HG02852 (cell line): ENCODE measurements at regions not wholly inside any gene's neighbourhood (a gene's known extent, or its start where the extent isn't known, plus 50 kb on each side); places are given as distances from the start of the nearest gene placed in this dataset.
A peak's percentile ranks its signal among the peaks of the same experiment; 100 is the strongest.
"Not testable (repeated sequence)": the region's sequence is repeated elsewhere in the genome, so short reads cannot be mapped to it uniquely, and the experiment has no call there.

Source experiments
- ATAC-seq: cut with Tn5 transposase; IDR thresholded peaks from one replicate; pipeline ENCODE4 v1.9.1; 2021; ENCODE audit warnings: mild to moderate bottlenecking, moderate library complexity; ENCODE audit not compliant: unreplicated experiment

DNA sequence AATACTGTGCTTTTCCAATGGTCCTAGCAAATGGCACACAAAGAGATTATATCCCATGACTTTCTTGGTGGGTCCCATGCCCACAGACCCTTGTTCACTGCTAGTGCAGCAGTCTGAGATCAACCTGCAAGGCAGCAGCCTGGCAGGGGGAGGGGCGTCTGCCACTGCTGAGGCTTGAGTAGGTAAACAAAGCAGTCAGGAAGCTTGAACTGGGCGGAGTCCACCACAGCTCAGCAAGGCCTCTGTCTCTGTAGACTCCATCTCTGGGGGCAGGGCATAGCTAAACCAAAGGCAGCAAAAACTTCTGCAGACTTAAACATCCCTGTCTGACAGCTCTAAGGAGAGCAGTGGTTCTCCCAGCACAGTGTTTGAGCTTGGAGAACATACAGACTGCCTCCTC is 82.9 kb downstream of the ZNF737 start:
- no peak for ATAC-seq

DNA sequence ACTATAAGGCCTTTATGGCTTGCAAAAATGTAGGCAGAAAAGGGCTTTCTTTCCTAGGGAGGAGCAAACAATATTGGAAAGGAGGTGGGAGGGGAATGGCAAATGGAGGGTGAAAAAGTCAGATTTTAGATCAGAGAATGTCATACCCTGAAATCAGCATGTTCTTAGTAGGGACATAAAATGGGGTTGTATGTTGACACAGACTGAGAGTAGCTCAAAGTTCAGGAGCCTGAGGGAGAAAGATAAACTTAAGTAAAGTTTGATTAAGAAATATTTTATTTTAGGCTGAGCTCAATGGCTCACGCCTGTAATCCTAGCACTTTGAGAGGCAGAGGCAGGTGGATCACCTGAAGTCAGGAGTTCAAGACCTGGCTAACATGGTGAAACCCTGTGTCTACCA is 83.8 kb downstream of the ZNF737 start:
- ATAC-seq: no peak

- ATAC-seq: no peak
Measured at GRCh38 chr19:20479483-20479882, 86.1 kb downstream of the ZNF737 start.

GRCh38 chr19:20478936-20479335 is 86.6 kb downstream of the ZNF737 start:
- ATAC-seq: no peak

GRCh38 chr19:20472854-20473253 is 92.7 kb downstream of the ZNF737 start:
- no peak for ATAC-seq

DNA sequence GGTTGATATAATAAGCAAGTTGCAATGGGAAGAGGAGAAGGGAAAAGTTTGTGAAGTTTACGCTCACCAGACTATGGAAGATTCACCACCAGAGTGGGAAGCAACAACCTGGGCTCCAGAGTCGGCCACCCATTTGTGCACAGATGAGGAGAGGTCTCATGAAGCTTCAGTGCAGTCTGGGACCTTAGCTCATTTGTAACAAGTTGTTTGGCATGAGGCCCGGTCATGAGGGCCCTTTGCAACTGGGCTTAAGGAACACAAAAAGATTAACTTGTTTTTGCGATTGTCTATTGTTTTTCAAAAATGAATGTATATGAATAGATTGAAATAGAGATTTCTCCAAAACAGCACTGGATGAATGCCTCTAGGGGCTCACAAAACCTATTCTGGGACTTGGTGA is 94.2 kb downstream of the ZNF737 start:
- ATAC-seq: no peak

- no peak for ATAC-seq
Measured at GRCh38 chr19:20470345-20471135, 95.0 kb downstream of the ZNF737 start.

GRCh38 chr19:20466638-20466990 is 99.0 kb downstream of the ZNF737 start:
- not testable (repeated sequence) for ATAC-seq

- ATAC-seq: not testable (repeated sequence)
Measured at GRCh38 chr19:20465922-20466637, 99.5 kb downstream of the ZNF737 start.

DNA sequence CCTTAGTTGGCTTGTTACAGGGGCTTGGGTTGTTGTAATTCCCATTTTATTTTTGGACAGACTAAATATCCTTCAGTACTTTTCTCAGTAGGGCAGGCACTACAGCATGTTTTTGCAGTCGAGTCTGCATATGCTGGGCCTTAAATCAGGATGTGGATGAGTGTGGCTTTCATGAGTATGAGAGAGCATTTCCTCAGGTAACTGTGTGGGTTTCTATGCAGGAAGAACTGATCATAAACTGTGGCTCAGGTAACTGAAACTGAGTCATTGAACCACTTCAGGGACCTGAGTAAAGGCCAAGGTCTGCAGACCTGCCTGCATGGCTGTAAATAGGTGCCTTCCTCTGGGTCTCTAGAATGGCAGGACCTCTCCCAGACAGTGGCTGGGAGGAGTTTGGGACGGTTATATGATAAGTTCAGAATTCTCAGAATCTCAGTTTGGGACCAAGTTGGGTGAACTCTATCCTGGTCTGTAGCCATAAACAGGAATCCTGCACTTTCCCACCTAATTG is 112.1 kb downstream of the ZNF737 start:
- no peak for ATAC-seq

- ATAC-seq: no peak
Measured at GRCh38 chr19:20444202-20444885, 121.2 kb downstream of the ZNF737 start.

DNA sequence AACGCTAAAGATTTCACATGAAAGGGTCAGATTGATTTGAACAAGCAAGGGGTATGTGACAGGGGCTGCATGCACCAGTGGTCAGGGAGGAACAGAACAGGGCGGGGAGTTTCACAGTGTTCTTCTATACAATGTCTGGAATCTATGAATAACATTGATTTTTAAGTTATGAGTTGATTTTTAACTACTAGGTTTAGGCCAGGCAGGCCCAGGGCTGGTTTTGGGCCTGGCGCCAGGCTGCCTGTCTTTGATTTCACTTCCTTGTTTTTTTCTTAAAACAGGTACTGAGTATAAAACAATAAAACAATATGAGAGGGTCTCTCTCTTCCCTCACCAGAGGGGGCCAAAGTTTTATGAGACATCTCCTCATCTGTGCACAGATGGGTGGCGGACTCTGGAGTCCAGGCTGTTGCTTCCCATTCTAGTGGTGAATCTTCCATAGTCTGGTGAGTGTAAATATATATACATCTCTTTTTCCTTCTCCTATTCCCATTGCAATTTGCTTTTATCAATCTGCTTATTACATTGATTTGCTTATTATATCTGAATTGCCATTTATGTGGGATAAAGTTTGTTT is 133.2 kb downstream of the ZNF737 start:
- ATAC-seq: not testable (repeated sequence)

- ATAC-seq: no peak
Measured at GRCh38 chr19:20431826-20432225, 133.8 kb downstream of the ZNF737 start.

- peak; percentile 6 for ATAC-seq
Measured at GRCh38 chr19:20423381-20424197, 142.0 kb downstream of the ZNF737 start.

DNA sequence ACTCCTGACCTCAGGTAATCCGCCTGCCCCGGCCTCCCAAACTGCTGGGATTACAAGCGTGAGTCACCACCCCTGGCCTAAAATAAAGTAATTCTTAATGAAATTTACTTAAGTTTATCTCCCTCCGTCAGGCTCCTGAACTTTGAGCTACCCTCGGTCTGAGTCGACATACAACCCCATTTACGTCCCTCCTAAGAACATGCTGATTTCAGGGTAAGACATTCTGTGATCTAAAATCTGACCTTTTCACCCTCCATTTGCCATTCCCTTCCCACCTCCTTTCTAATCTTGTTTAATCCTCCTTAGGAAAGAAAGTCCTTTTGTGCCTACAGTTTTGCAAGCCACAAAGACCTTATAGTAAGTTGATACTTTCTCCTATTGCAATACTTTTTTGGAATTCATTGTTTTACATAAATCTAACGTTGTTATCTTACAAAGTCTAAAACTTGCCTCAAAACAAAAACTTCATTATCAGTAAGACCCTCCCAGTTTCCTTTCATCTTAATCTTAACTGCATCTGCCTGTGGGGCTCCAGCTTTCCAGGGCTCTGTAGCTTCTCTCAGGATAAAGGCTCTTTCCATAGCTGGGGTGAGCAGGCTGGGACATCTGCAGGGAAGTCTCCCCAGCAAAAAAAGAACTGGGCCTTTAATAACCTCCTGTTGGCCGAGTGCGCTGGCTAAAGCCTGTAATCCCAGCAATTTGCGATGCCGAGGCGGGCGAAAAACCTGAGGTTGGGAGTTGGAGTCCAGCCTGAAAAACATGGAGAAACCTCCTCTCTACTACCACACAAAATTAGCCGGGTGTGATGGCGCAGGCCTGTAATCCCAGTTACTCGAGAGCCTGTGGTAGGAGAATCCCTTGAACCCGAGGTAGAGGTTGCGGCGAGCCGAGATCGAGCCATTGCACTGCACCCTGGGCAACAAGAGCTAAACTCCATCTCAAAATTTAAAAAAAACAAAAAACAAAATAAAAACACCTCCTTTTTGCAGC is 143.1 kb downstream of the ZNF737 start:
- no peak for ATAC-seq

DNA sequence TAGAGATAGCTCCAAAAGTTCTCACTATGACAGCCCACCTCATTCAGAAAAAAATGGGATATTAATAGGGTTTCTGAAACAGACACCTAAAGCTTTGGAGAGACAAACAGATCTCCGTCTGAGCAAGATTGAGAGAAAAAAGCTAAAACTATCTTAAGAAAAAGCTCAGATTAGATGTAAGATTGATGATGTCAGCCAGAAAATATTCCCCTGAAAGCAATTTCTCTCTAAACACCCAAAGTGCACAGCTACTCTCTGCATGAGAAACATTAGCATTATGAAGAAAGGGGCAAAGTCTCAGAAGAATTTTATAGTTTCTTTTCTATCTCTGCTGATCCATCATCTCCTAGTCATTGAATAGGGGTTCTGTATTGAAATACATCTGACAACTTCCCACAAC is 148.9 kb downstream of the ZNF737 start:
- ATAC-seq: no peak

- ATAC-seq: no peak
Measured at GRCh38 chr19:20414120-20414519, 151.5 kb downstream of the ZNF737 start.

GRCh38 chr19:20413705-20414104 is 151.9 kb downstream of the ZNF737 start:
- ATAC-seq: no peak

DNA sequence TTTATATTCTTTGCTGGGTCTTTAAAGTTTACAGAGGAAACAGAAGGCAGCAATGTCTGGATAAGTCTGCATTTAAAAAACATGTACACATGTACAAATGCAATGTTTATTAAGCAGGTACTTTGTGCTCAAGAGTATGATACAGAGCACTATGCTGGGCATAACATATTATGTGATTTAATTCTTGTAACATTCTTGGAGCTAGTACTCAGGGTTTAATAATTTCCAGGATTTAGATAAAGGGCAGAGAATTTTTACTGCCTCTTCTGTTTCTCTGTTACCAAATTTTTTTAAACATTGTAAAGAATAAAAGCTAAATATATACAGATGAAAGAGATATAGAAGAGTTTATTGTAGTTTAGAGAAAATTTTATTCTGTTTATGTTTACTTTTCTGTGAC is 152.7 kb downstream of the ZNF737 start:
- ATAC-seq: no peak
